Transverse colon (tissue), 4 donors: ENCODE measurements at regions not wholly inside any gene's neighbourhood (a gene's known extent, or its start where the extent isn't known, plus 50 kb on each side); places are given as distances from the start of the nearest gene placed in this dataset.

Experiments
- DNase-seq: peaks from one replicate; pipeline ENCODE4 v3.0.0-alpha.2; 2019
- H3K27ac ChIP-seq, 4 donors: fragments of 200-600 bp; sonication (generic); 2 replicates each; pipeline ENCODE4 v1.5.1; 2016 to 2018; ENCODE audit warnings: inconsistent platforms in 4 of 4
- H3K27me3 ChIP-seq: fragments of 200-600 bp; sonication (generic); 2 replicates; pipeline ENCODE4 v1.5.1; 2017; ENCODE audit warnings: inconsistent platforms
- H3K36me3 ChIP-seq, 4 donors: fragments of 200-600 bp; sonication (generic); 2 replicates each; pipeline ENCODE4 v1.5.1; 2017 to 2019; ENCODE audit warnings: inconsistent platforms in 4 of 4
- H3K4me1 ChIP-seq, 4 donors: fragments of 200-600 bp; sonication (generic); 2 replicates each; pipeline ENCODE4 v1.5.1; 2017 to 2020; ENCODE audit warnings: inconsistent platforms in 4 of 4
- H3K4me3 ChIP-seq, 4 donors: fragments of 200-600 bp; sonication (generic); 1 replicate in 1 of 4; 2 replicates in 3 of 4; pipeline versions ENCODE4 v1.5.1 to v1.6.1; 2017 to 2019; ENCODE audit warnings: inconsistent platforms in 4 of 4
- H3K9me3 ChIP-seq, 2 donors: fragments of 200-600 bp; sonication (generic); 2 replicates each; pipeline ENCODE4 v1.5.1; 2017 to 2019; ENCODE audit warnings: inconsistent platforms in 2 of 2
- EP300 ChIP-seq: sonication (generic); formaldehyde crosslinking; IDR thresholded peaks from one replicate; pipeline ENCODE4 v1.6.1; 2017; ENCODE audit warnings: antibody characterized with exemption, low read depth
- POLR2A ChIP-seq: fragments of 450-650 bp; IDR thresholded peaks from one replicate; pipeline ENCODE4 v1.6.1; 2016; ENCODE audit warnings: antibody characterized with exemption, mild to moderate bottlenecking, moderate library complexity
- POLR2AphosphoS5 ChIP-seq, 3 donors: sonication (generic); formaldehyde crosslinking; IDR thresholded peaks; one replicate each; pipeline ENCODE4 v1.6.1; 2016; ENCODE audit warnings: antibody characterized with exemption in 3 of 3
- WGBS, 2 donors: methylation state at CpG; one replicate each; pipeline ENCODE4 v1.1.5; 2018; ENCODE audit warnings: low coverage in 1 of 2; 5-methylcytosine and 5-hydroxymethylcytosine counted together
- in situ Hi-C, 4 donors: fragments of 200-750 bp; cut with MboI; loops; one replicate each; pipeline versions ENCODE4 v1.15.0 to v1.15.1; 2017; ENCODE audit warnings: low sequenced_read_pairs in 3 of 4, low pct_ligation_motif_present in 1 of 4, low pct_unique_long_range_greater_than_20kb in 1 of 4
- intact Hi-C: fragments of 100-400 bp; cut with DNase I; formaldehyde crosslinking; loops from one replicate; pipeline ENCODE4 v1.15.1; 2023; ENCODE audit warnings: low total_unique reads
- TF ChIP-seq, protein P1 (sequence below), 5 experiments: fragments of 200-600 bp in 3 of 5; fragments of 450-650 bp in 2 of 5; sonication (generic) in 3 of 5; IDR thresholded peaks; 1 replicate in 2 of 5; 2 replicates in 3 of 5; pipeline ENCODE4 v1.5.1; 2016 to 2017; ENCODE audit warnings: antibody characterized with exemption in 5 of 5, inconsistent platforms in 3 of 5, mild to moderate bottlenecking in 2 of 5, moderate library complexity in 1 of 5

DNA sequence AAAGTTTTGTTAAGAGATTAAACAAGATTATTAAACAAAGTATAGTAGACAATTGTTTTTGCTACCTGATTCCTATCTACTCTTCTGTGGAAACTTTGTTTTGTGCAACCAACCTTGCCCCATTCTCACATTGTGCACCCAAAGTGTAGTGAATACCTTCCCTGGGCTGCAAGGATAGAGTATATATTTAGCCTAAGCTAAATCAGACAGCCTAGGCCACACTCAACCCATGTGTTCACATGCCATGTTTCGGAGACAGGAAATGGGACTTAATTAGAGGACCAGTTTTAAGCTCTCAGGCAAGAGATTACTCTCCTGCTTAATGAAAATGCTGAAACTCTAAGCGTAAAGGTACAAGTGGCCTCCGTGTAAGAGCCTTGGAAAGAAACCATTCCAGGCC, 734.9 kb upstream of the USP15 start:
- WGBS, 2 donors: 80 to 100% methylated on average over 1 to 3 of the region's 3 CpGs
- H3K36me3 ChIP-seq: no peaks in the 10 kb centered on the region
- H3K9me3 ChIP-seq: no peaks in the 10 kb centered on the region
- H3K27me3 ChIP-seq: no peaks in the 10 kb centered on the region
- no peak for DNase-seq
- in situ Hi-C loops (no loop called here), intact Hi-C loops (no loop called here)
- H3K4me3 ChIP-seq: no peak overlapping the region
- TF ChIP-seq, protein P1, sequence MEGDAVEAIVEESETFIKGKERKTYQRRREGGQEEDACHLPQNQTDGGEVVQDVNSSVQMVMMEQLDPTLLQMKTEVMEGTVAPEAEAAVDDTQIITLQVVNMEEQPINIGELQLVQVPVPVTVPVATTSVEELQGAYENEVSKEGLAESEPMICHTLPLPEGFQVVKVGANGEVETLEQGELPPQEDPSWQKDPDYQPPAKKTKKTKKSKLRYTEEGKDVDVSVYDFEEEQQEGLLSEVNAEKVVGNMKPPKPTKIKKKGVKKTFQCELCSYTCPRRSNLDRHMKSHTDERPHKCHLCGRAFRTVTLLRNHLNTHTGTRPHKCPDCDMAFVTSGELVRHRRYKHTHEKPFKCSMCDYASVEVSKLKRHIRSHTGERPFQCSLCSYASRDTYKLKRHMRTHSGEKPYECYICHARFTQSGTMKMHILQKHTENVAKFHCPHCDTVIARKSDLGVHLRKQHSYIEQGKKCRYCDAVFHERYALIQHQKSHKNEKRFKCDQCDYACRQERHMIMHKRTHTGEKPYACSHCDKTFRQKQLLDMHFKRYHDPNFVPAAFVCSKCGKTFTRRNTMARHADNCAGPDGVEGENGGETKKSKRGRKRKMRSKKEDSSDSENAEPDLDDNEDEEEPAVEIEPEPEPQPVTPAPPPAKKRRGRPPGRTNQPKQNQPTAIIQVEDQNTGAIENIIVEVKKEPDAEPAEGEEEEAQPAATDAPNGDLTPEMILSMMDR (IDR thresholded peaks at IDR 0.05): no peak
- no peak for TF ChIP-seq POLR2AphosphoS5 (IDR thresholded peaks at IDR 0.05)
- TF ChIP-seq POLR2A: no peak
- no peak for TF ChIP-seq EP300
- no peak overlapping the region for H3K27ac ChIP-seq
- H3K4me1 ChIP-seq: no peaks in the 10 kb centered on the region

DNA sequence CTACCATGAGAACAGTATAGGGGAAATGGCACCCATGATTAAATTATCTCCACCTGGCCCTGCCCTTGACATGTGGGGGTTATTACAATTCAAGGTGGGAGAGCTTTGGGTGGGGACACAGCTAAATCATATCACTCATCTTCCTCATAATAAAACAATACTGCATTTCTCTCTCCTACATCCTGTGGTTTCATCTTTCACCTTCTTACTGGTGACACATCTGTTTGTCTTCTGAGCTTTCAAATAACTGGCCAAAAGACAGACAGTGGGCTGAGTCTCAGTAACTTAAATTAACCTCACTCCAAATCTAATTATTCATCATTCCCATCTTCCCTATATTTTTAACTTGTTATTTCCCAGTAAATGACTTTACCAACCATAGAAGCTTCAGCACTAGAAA, 729.7 kb upstream of the USP15 start:
- Histone ChIP-seq H3K36me3 (no peaks in the 10 kb centered on the region), H3K9me3 (no peaks in the 10 kb centered on the region), H3K4me3 (no peak overlapping the region), H3K27me3 (no peaks in the 10 kb centered on the region), H3K27ac (no peak overlapping the region), H3K4me1 (no peaks in the 10 kb centered on the region)
- TF ChIP-seq POLR2AphosphoS5 (IDR thresholded peaks at IDR 0.05) (no peak), EP300 (no peak), POLR2A (no peak)
- TF ChIP-seq, protein P1 (IDR thresholded peaks at IDR 0.05): no peak
- in situ Hi-C loops: no loop called here
- DNase-seq: no peak
- intact Hi-C loops: no loop called here

DNA sequence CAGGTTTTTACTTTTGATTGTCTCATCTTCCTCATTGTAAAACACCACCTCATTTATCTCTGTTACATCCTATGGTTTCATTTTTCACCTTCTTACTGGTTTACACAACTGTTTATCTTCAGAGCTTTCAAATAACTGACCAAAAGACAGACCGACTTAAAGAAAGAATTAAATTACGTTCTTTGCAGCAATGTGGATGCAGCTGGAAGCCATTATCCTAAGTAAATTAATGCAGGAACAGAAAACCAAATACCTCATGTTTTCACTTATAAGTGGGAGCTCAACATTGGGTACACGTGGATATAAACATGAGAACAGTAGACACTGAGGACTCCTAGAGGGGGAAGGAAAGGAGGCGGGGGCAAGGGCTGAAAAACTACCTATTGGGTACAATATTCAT, 729.0 kb upstream of the USP15 start:
- intact Hi-C loops: no loop called here
- Histone ChIP-seq H3K9me3 (no peaks in the 10 kb centered on the region), H3K4me1 (no peaks in the 10 kb centered on the region), H3K36me3 (no peaks in the 10 kb centered on the region), H3K27me3 (no peaks in the 10 kb centered on the region), H3K4me3 (no peak overlapping the region), H3K27ac (no peak overlapping the region)
- 52 to 78% methylated on average over 4 of the region's 4 CpGs for WGBS, 2 donors
- in situ Hi-C loops: no loop called here
- TF ChIP-seq POLR2AphosphoS5 (IDR thresholded peaks at IDR 0.05) (no peak), POLR2A (no peak), EP300 (no peak)
- TF ChIP-seq, protein P1 (IDR thresholded peaks at IDR 0.05): no peak
- DNase-seq: no peak

DNA sequence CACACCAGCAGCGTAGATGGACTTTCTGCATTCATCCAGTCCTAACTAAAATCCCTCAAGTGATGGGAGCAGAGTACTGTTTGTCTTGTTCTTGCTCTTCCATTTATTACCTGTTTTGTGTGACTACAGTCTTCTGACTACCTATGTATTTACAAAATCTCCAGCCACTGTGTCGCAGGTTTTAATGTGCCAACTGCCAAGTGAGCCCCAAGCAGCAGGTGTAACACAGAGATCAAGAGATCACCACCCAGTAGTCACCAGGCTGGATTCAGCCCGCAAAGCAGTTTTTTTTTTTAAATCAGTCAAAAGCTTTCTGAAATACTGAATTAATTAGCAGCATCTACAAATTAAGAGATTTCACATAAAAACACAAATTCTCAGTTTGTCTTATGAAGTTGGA, 724.1 kb upstream of the USP15 start:
- in situ Hi-C loops: no loop called here
- no peak overlapping the region for H3K4me3 ChIP-seq
- no peak for DNase-seq
- H3K9me3 ChIP-seq: no peaks in the 10 kb centered on the region
- no peaks in the 10 kb centered on the region for H3K36me3 ChIP-seq
- TF ChIP-seq, protein P1 (IDR thresholded peaks at IDR 0.05): no peak
- TF ChIP-seq POLR2A (no peak), POLR2AphosphoS5 (IDR thresholded peaks at IDR 0.05) (no peak)
- WGBS, 2 donors: 74 to 80% methylated on average over 2 to 3 of the region's 3 CpGs
- no peaks in the 10 kb centered on the region for H3K4me1 ChIP-seq
- H3K27me3 ChIP-seq: no peaks in the 10 kb centered on the region
- H3K27ac ChIP-seq: no peak overlapping the region
- intact Hi-C loops: no loop called here
